Hepatocyte (in vitro differentiated cells): ENCODE measurements at regions not wholly inside any gene's neighbourhood (a gene's known extent, or its start where the extent isn't known, plus 50 kb on each side); places are given as distances from the start of the nearest gene placed in this dataset.

Experiments used
- CTCF ChIP-seq: fragments of 200-600 bp; sonication (generic); IDR thresholded peaks from 2 replicates; pipeline ENCODE4 v1.5.1; 2016; ENCODE audit warnings: antibody characterized with exemption, mild to moderate bottlenecking; ENCODE audit not compliant: poor library complexity
- EZH2 ChIP-seq: fragments of 200-600 bp; sonication (generic); IDR thresholded peaks from 2 replicates; pipeline ENCODE4 v1.6.1; 2016; ENCODE audit warnings: antibody characterized with exemption, mild to moderate bottlenecking, borderline replicate concordance

GRCh38 chr1:36739703-36740289, 257.1 kb upstream of the CSF3R start:
- no peak for TF ChIP-seq CTCF
- TF ChIP-seq EZH2, result no peak
